Loucy (cell line): ENCODE measurements at regions not wholly inside any gene's neighbourhood (a gene's known extent, or its start where the extent isn't known, plus 50 kb on each side); places are given as distances from the start of the nearest gene placed in this dataset.

Experiments
- CTCF ChIP-seq: fragments of 200-600 bp; sonication (generic); conservative IDR thresholded peaks from 2 replicates; pipeline ENCODE4 v1.5.1; 2014; ENCODE audit warnings: mild to moderate bottlenecking, antibody characterized with exemption, low read length
- EZH2phosphoT487 ChIP-seq: fragments of 200-600 bp; IDR thresholded peaks from 2 replicates; pipeline ENCODE4 v1.6.1; 2018; ENCODE audit warnings: antibody characterized with exemption, mild to moderate bottlenecking, moderate library complexity, borderline replicate concordance

GRCh38 chr12:45560689-45561088 is 168.8 kb upstream of the ARID2 start:
- no peak for TF ChIP-seq CTCF
- TF ChIP-seq EZH2phosphoT487 = no peak
